ENCODE measurements at regions not wholly inside any gene's neighbourhood (a gene's known extent, or its start where the extent isn't known, plus 50 kb on each side); places are given as distances from the start of the nearest gene placed in this dataset.

DNA sequence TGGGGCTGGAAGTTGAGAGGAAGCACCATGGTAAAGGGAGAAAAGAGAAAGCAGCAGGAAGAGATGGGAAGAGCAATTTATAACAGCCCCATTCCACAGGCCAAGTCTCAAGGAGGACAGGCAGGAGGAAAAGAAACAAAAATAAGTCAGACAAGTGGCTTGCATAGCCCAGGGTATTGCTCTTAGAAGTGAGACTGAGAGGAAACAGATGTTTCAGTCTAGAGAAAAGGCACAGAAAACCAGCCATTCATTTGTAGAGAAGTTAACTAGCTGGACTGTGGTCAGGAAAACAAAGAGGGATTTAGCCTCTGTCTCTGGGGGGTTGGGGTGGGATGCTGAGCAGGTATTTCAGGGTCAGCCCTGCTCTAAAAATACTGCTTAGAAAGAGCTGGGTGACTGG lies 175.0 kb upstream of the ARHGEF9 start:
- no peak overlapping the region for H3K27ac Mint-ChIP-seq (ENCODE audit: unreplicated experiment)
- H3K4me1 Mint-ChIP-seq (ENCODE audit: low read depth, unreplicated experiment): peaks cover 12% of the 10 kb centered on the region
- no peaks in the 10 kb centered on the region for H3K27me3 Mint-ChIP-seq (ENCODE audit: low read depth, unreplicated experiment)

DNA sequence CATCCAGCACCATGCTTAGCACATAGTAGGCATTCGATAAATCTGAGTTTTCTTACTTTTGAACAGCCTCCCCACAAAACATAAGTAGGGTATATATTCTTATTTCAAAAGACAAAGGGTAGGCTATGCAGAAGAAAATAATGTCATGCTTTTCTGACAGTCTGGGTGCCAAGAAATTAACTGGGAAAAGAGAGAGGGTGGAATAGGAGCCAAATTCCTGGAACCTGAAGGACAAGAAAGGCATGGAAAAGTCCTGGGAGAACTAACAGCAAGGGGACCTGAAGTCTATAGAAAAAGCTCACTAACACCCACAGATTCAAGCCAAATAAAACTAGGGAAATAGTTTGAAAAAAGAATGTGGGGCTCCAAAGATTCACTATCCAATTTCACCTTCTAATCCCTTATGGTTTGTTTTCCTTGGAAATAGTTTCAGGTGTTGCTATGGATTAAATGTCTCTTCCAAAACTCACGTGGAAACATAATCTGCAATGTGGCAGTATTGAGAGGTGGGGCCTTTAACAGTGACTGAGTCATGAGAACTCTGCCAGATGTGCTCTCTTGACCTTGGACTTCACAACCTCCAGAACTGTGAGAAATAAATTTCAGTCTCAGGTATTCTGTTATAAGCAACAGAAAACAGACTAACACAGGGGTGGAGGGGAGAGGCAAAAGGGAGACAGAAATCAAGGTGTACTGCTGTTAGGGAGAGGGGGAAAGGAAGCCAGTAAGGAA lies 173.3 kb upstream of the ARHGEF9 start:
- H3K9ac ChIP-seq (ENCODE audit: low read length): no peak overlapping the region
- H3K36me3 Mint-ChIP-seq (ENCODE audit: low read depth, unreplicated experiment): no peaks in the 10 kb centered on the region
- H3K79me2 ChIP-seq (ENCODE audit: insufficient read depth, low read length): no peaks in the 10 kb centered on the region
- H3K36me3 ChIP-seq (ENCODE audit: insufficient read depth, low read length): no peaks in the 10 kb centered on the region
- no peaks in the 10 kb centered on the region for H3K27me3 ChIP-seq (ENCODE audit: insufficient read depth, low read length)
- no peak for DNase-seq (ENCODE audit: low read depth)
- H3K4me2 ChIP-seq (ENCODE audit: low read length): no peak overlapping the region
- H3K4me3 ChIP-seq (ENCODE audit: insufficient read depth, low read depth, low read length): no peak overlapping the region
- no peaks in the 10 kb centered on the region for H3K27me3 Mint-ChIP-seq (ENCODE audit: low read depth, unreplicated experiment)
- no peaks in the 10 kb centered on the region for H3K4me1 ChIP-seq (ENCODE audit: insufficient read depth, low read length)
- H3K9me3 ChIP-seq (ENCODE audit: insufficient read depth, low read depth, low read length): no peaks in the 10 kb centered on the region
- no peaks in the 10 kb centered on the region for H4K20me1 ChIP-seq (ENCODE audit: insufficient read depth, low read length)
- FAIRE-seq: no peak
- peaks cover 12% of the 10 kb centered on the region for H3K4me1 Mint-ChIP-seq (ENCODE audit: low read depth, unreplicated experiment)
- TF ChIP-seq EZH2 (IDR thresholded peaks at IDR 0.05; ENCODE audit: insufficient read depth, low read length): no peak
- TF ChIP-seq, protein P1, sequence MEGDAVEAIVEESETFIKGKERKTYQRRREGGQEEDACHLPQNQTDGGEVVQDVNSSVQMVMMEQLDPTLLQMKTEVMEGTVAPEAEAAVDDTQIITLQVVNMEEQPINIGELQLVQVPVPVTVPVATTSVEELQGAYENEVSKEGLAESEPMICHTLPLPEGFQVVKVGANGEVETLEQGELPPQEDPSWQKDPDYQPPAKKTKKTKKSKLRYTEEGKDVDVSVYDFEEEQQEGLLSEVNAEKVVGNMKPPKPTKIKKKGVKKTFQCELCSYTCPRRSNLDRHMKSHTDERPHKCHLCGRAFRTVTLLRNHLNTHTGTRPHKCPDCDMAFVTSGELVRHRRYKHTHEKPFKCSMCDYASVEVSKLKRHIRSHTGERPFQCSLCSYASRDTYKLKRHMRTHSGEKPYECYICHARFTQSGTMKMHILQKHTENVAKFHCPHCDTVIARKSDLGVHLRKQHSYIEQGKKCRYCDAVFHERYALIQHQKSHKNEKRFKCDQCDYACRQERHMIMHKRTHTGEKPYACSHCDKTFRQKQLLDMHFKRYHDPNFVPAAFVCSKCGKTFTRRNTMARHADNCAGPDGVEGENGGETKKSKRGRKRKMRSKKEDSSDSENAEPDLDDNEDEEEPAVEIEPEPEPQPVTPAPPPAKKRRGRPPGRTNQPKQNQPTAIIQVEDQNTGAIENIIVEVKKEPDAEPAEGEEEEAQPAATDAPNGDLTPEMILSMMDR (IDR thresholded peaks at IDR 0.05; ENCODE audit: insufficient read depth, low read depth, low read length): no peak
- no peak overlapping the region for H3K27ac ChIP-seq (ENCODE audit: low read depth, low read length)
- no peak overlapping the region for H2AFZ ChIP-seq (ENCODE audit: low read depth, low read length)
- no peak overlapping the region for H3K27ac Mint-ChIP-seq (ENCODE audit: unreplicated experiment)
- peaks cover 2% of the 10 kb centered on the region for H3K9me3 Mint-ChIP-seq (ENCODE audit: unreplicated experiment)
- H3K4me3 Mint-ChIP-seq (ENCODE audit: unreplicated experiment): no peak overlapping the region

More for the DNA sequence above, 175.0 kb upstream of the ARHGEF9 start:
- no peak overlapping the region for H3K9ac ChIP-seq (ENCODE audit: low read length)
- H3K36me3 ChIP-seq (ENCODE audit: insufficient read depth, low read length): no peaks in the 10 kb centered on the region
- no peaks in the 10 kb centered on the region for H3K79me2 ChIP-seq (ENCODE audit: insufficient read depth, low read length)
- H2AFZ ChIP-seq (ENCODE audit: low read depth, low read length): no peak overlapping the region
- no peaks in the 10 kb centered on the region for H3K9me3 ChIP-seq (ENCODE audit: insufficient read depth, low read depth, low read length)
- no peaks in the 10 kb centered on the region for H3K27me3 ChIP-seq (ENCODE audit: insufficient read depth, low read length)
- DNase-seq (ENCODE audit: low read depth): no peak
- no peak overlapping the region for H3K27ac ChIP-seq (ENCODE audit: low read depth, low read length)
- TF ChIP-seq EZH2 (IDR thresholded peaks at IDR 0.05; ENCODE audit: insufficient read depth, low read length): no peak
- TF ChIP-seq, protein P1 (IDR thresholded peaks at IDR 0.05; ENCODE audit: insufficient read depth, low read depth, low read length): no peak
- no peaks in the 10 kb centered on the region for H3K4me1 ChIP-seq (ENCODE audit: insufficient read depth, low read length)
- no peak overlapping the region for H3K4me3 Mint-ChIP-seq (ENCODE audit: unreplicated experiment)
- no peaks in the 10 kb centered on the region for H3K36me3 Mint-ChIP-seq (ENCODE audit: low read depth, unreplicated experiment)
- H3K9me3 Mint-ChIP-seq (ENCODE audit: unreplicated experiment): peaks cover 2% of the 10 kb centered on the region
- H3K4me3 ChIP-seq (ENCODE audit: insufficient read depth, low read depth, low read length): no peak overlapping the region
- H3K4me2 ChIP-seq (ENCODE audit: low read length): no peak overlapping the region
- no peaks in the 10 kb centered on the region for H4K20me1 ChIP-seq (ENCODE audit: insufficient read depth, low read length)
- FAIRE-seq: no peak

DNA sequence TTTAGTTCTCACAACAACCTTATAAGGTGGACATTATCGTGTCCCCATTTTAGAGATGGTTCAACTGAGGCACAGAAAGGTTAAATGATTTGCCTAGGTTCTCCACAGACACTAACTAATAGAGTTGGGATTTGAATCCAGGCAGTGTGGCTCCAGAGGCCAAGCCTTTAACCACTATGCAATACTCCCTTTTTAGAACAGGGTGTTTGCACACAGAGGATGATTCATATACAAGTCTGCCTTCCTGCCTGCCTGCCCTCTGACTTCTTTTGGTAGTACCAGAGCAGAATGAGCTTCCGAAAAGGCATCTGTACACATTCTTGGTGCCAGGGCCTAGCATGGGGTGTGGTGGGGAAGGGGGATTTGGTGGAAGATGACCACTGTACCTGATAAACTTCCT lies 150.8 kb upstream of the ARHGEF9 start:
- no peaks in the 10 kb centered on the region for H3K36me3 Mint-ChIP-seq (ENCODE audit: low read depth, unreplicated experiment)
- H3K9me3 Mint-ChIP-seq (ENCODE audit: unreplicated experiment): no peaks in the 10 kb centered on the region
- no peak for DNase-seq (ENCODE audit: low read depth)
- no peak overlapping the region for H3K27ac Mint-ChIP-seq (ENCODE audit: unreplicated experiment)
- Histone ChIP-seq H3K36me3 (ENCODE audit: insufficient read depth, low read length) (no peaks in the 10 kb centered on the region), H3K27me3 (ENCODE audit: insufficient read depth, low read length) (no peaks in the 10 kb centered on the region), H3K9me3 (ENCODE audit: insufficient read depth, low read depth, low read length) (no peaks in the 10 kb centered on the region), H3K4me2 (ENCODE audit: low read length) (no peak overlapping the region), H2AFZ (ENCODE audit: low read depth, low read length) (no peak overlapping the region), H3K9ac (ENCODE audit: low read length) (no peak overlapping the region), H3K4me1 (ENCODE audit: insufficient read depth, low read length) (no peaks in the 10 kb centered on the region), H3K79me2 (ENCODE audit: insufficient read depth, low read length) (no peaks in the 10 kb centered on the region), H3K27ac (ENCODE audit: low read depth, low read length) (no peak overlapping the region), H4K20me1 (ENCODE audit: insufficient read depth, low read length) (no peaks in the 10 kb centered on the region), H3K4me3 (ENCODE audit: insufficient read depth, low read depth, low read length) (no peak overlapping the region)
- no peak overlapping the region for H3K4me3 Mint-ChIP-seq (ENCODE audit: unreplicated experiment)
- H3K27me3 Mint-ChIP-seq (ENCODE audit: low read depth, unreplicated experiment): no peaks in the 10 kb centered on the region
- TF ChIP-seq, protein P1 (IDR thresholded peaks at IDR 0.05; ENCODE audit: insufficient read depth, low read depth, low read length): no peak
- no peak for TF ChIP-seq EZH2 (IDR thresholded peaks at IDR 0.05; ENCODE audit: insufficient read depth, low read length)
- no peaks in the 10 kb centered on the region for H3K4me1 Mint-ChIP-seq (ENCODE audit: low read depth, unreplicated experiment)
- peak; percentile 23 for FAIRE-seq
